Duodenal mucosa (tissue), 2 donors: ENCODE measurements at regions not wholly inside any gene's neighbourhood (a gene's known extent, or its start where the extent isn't known, plus 50 kb on each side); places are given as distances from the start of the nearest gene placed in this dataset.
"Not testable (repeated sequence)": the region's sequence is repeated elsewhere in the genome, so short reads cannot be mapped to it uniquely, and the experiment has no call there.

Experiments
- H3K27ac ChIP-seq: one replicate; pipeline ENCODE4 v1.7.0; 2013; ENCODE audit warnings: low read depth, low read length
- H3K27me3 ChIP-seq, 2 donors: one replicate each; pipeline ENCODE4 v1.7.0; 2013; ENCODE audit warnings: low read length in 2 of 2, control low read depth in 1 of 2; ENCODE audit not compliant: insufficient read depth in 2 of 2, control insufficient read depth in 1 of 2
- H3K36me3 ChIP-seq, 2 donors: one replicate each; pipeline ENCODE4 v1.7.0; 2013; ENCODE audit warnings: low read length in 2 of 2, control low read depth in 1 of 2; ENCODE audit not compliant: insufficient read depth in 2 of 2, control insufficient read depth in 1 of 2
- H3K4me1 ChIP-seq, 2 donors: one replicate each; pipeline ENCODE4 v1.7.0; 2013; ENCODE audit warnings: low read length in 2 of 2, control low read depth in 1 of 2; ENCODE audit not compliant: insufficient read depth in 2 of 2, control insufficient read depth in 1 of 2
- H3K4me3 ChIP-seq, 2 donors: one replicate each; pipeline ENCODE4 v1.7.0; 2013; ENCODE audit warnings: low read length in 2 of 2, low read depth in 1 of 2
- H3K9ac ChIP-seq, 2 donors: one replicate each; pipeline ENCODE4 v1.7.0; 2013; ENCODE audit warnings: low read length in 2 of 2, low read depth in 1 of 2
- H3K9me3 ChIP-seq, 2 donors: one replicate each; pipeline ENCODE4 v1.7.0; 2013; ENCODE audit warnings: low read length in 2 of 2, control low read depth in 1 of 2; ENCODE audit not compliant: control insufficient read depth in 1 of 2

DNA sequence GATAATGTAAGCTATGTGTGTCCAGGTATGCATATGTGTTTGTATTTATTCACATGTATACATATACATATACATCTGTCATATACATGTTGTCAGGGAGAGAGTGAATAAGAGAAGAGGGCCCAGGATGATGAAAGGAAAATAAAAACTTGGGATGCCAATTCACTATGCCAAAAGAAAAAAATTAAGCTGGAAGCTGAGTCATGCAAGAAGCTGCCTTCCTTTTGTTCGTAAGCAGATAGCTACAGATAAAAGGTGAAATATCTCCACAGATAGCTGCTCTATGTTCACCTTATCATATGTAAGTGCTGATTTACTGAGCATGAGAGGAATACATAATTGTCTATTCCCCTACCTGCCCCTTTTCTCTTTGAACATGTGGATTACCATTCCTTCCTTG lies 579.9 kb downstream of the EPM2A start:
- Histone ChIP-seq H3K27ac (no peak overlapping the region), H3K27me3 (no peaks in the 10 kb centered on the region), H3K36me3 (no peaks in the 10 kb centered on the region), H3K9me3 (peaks cover 4 to 12% of the 10 kb centered on the region in 2 donors), H3K9ac (no peak overlapping the region), H3K4me1 (no peaks in the 10 kb centered on the region), H3K4me3 (no peak overlapping the region)

DNA sequence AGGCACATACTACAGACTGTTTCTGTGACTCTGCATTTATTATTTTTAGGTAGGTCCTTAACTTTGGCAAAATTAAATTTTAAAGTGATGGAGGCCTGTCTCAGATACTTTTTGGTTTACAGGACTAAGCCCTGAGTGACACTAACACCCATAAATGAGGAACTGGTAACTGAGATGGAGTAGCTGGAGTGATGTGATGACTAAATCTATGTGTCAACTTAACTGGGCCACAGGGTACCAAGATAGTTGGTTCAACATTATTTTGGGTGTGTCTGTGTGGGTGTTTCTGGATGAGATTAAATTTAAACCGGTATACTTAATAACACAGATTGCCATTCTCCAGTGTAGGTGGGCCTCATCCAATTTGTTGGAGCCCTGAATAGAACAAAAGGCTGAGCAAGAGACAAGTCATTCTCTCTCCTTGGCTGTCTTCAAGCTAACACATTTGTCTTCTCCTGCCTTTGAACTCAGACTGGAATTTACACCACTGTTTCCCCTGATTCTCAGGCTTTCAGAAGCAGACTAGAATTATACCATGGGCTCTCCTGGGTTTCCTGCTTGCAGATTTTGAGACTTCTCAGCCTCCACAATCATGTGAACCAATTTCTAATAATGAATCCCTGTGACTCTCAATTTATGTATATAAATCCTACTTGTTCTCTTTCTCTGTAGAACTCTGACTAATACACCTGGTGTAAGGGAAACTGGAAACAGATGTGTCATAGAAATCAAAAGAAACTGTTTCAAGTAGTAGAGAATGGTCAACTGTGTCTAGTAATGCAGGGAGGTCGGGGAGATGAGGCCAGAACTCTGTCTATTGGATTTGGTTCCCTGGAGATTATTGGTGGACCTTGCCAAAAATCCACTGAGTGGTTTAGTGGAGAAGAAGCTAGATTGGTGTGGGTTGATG lies 579.2 kb downstream of the EPM2A start:
- Histone ChIP-seq H3K4me1 (no peaks in the 10 kb centered on the region), H3K4me3 (no peak overlapping the region), H3K36me3 (no peaks in the 10 kb centered on the region), H3K27ac (no peak overlapping the region), H3K9ac (no peak overlapping the region), H3K9me3 (peaks cover 4 to 12% of the 10 kb centered on the region in 2 donors), H3K27me3 (no peaks in the 10 kb centered on the region)

DNA sequence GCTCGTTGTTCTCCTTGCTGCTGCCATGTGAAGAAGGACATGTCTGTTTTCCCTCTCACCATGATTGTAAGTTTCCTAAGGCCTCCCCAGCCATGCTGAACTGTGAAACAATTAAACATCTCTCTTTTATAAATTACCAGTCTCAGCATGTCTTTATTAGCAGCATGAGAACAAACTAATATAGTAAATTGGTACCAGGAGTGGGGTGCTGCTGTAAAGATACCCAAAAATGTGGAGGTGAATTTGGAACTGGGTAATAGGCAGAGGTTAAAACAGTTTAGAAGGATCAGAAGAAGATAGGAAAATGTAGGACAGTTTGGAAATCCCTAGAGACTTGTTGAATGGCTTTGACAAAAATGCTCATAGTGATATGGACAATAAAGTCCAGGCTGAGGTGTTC lies 576.7 kb downstream of the EPM2A start:
- not testable (repeated sequence) for H3K4me3 ChIP-seq, H3K4me1 ChIP-seq, H3K27ac ChIP-seq, H3K27me3 ChIP-seq, H3K9ac ChIP-seq, H3K36me3 ChIP-seq
- peaks cover 4 to 12% of the 10 kb centered on the region in 2 donors for H3K9me3 ChIP-seq

DNA sequence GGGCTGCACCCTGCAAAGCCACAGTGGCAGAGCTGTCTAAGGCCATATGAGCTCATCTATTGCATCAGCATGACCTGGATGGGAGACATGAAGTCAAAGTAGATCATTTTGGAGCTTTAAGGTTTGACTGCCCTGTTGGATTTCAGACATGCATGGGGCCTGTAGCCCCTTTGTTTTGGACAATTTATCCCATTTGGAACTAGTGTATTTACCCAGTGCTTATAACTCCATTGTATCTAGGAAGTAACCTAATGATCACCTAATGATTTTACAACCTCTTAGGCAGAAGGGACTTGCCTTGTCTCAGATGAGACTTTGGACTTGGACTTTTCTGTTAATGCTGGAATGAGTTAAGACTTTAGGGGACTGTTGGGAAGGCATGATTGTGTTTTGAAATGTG lies 575.4 kb downstream of the EPM2A start:
- no peaks in the 10 kb centered on the region for H3K36me3 ChIP-seq
- H3K4me3 ChIP-seq: no peak overlapping the region

GRCh38 chr6:145161501-145161900 lies 573.8 kb downstream of the EPM2A start:
- Histone ChIP-seq H3K36me3 (no peaks in the 10 kb centered on the region), H3K27me3 (no peaks in the 10 kb centered on the region), H3K4me3 (no peak overlapping the region), H3K27ac (no peak overlapping the region), H3K9me3 (peaks cover 4 to 12% of the 10 kb centered on the region in 2 donors), H3K9ac (no peak overlapping the region), H3K4me1 (no peaks in the 10 kb centered on the region)

More for the DNA sequence above, 575.4 kb downstream of the EPM2A start:
- Histone ChIP-seq H3K9ac (no peak overlapping the region), H3K27ac (no peak overlapping the region), H3K9me3 (peaks cover 4 to 12% of the 10 kb centered on the region in 2 donors), H3K4me1 (no peaks in the 10 kb centered on the region), H3K27me3 (no peaks in the 10 kb centered on the region)

DNA sequence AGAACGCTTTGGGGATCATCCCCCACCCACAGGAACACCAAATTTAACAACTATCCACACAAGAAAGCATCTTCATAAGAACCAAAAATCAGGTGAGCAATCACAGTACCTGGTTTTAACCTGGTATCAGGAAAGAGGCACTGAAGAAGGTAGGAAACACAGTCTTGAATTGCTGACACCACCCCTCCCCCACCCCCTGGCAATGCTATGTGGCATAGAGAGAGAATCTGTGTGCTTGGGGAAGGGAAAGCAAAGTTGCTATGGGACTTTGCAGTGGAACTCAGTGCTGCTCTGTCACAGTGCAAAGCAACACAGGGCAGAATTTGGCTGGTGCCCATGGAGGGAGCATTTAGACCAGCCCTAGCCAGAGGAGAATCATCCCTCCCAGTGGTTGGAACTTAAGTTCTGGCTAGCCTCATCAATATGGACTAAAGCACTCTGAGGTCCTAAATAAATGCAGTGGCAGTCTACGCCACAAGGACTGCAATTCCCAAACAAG lies 565.5 kb downstream of the EPM2A start:
- Histone ChIP-seq H3K4me1 (no peaks in the 10 kb centered on the region), H3K9ac (no peak overlapping the region), H3K9me3 (no peaks in the 10 kb centered on the region), H3K27ac (no peak overlapping the region), H3K36me3 (no peaks in the 10 kb centered on the region), H3K27me3 (no peaks in the 10 kb centered on the region), H3K4me3 (no peak overlapping the region)

DNA sequence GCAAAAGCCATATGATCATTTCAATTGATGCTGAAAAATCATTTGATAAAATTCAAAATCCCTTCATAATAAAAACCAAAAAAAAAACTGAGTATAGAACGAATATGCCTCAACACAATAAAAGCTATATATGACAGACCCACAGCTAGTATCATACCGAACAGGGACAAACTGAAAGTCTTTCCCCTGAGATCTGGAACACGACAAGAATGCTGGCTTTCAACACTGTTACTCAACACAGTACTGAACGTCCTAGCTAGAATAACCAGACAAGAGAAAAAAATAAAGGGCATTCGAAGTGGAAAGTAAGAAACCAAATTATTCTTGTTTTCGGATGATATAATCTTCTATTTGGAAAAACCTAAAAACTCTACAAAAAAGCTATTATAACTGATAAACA lies 559.9 kb downstream of the EPM2A start:
- Histone ChIP-seq H3K9ac (no peak overlapping the region), H3K36me3 (no peaks in the 10 kb centered on the region), H3K4me3 (no peak overlapping the region), H3K27ac (no peak overlapping the region), H3K27me3 (no peaks in the 10 kb centered on the region), H3K4me1 (no peaks in the 10 kb centered on the region), H3K9me3 (no peaks in the 10 kb centered on the region)

- Histone ChIP-seq H3K9ac (no peak overlapping the region), H3K4me3 (no peak overlapping the region), H3K27me3 (no peaks in the 10 kb centered on the region), H3K4me1 (no peaks in the 10 kb centered on the region), H3K27ac (no peak overlapping the region), H3K36me3 (no peaks in the 10 kb centered on the region), H3K9me3 (no peaks in the 10 kb centered on the region)
These were observed 556.9 kb downstream of the EPM2A start for GRCh38 chr6:145178391-145178790.

DNA sequence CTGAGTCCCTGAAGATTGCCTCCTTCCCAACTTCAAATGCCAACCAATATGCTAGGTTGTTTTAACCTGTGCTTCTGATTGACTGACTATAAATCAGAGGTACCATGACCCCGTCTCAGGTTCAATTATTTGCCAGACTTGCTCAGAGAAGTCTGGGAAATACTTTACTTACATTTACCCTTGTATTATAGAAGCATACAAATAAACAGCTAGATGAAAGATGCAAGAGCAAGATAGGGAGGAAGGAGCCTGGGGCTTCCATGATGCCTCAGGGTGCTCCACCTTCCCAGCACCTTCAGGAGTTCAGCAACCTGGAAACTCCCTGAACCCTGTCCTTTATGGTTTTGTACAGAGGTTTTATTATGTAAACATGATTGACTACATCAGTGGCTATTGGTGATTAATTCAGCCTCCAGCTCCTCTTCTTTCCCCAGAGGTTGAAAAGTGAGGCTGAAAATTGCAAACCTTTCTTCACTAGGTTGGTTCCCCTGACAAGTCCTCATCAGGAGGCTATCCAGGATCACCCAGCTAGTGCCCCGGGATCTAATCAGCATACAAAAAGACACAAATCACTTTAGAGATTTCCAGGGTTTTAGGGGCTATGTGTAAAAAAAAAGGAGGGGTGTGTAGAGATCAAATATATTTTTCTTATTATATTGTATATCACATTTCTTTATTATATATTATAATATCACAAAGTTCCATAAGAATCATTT lies 547.7 kb downstream of the EPM2A start:
- no peak overlapping the region for H3K27ac ChIP-seq
- H3K4me3 ChIP-seq: no peak overlapping the region
- no peak overlapping the region for H3K9ac ChIP-seq
- H3K36me3 ChIP-seq: no peaks in the 10 kb centered on the region
- H3K4me1 ChIP-seq: no peaks in the 10 kb centered on the region
- H3K9me3 ChIP-seq: no peaks in the 10 kb centered on the region
- H3K27me3 ChIP-seq: no peaks in the 10 kb centered on the region

GRCh38 chr6:145189836-145190235 lies 545.5 kb downstream of the EPM2A start:
- Histone ChIP-seq H3K9ac (no peak overlapping the region), H3K27me3 (no peaks in the 10 kb centered on the region), H3K36me3 (no peaks in the 10 kb centered on the region), H3K27ac (no peak overlapping the region), H3K4me3 (no peak overlapping the region), H3K4me1 (no peaks in the 10 kb centered on the region), H3K9me3 (no peaks in the 10 kb centered on the region)
